ENCODE measurements at regions not wholly inside any gene's neighbourhood (a gene's known extent, or its start where the extent isn't known, plus 50 kb on each side); places are given as distances from the start of the nearest gene placed in this dataset.
"Not testable (repeated sequence)": the region's sequence is repeated elsewhere in the genome, so short reads cannot be mapped to it uniquely, and the experiment has no call there.

DNA sequence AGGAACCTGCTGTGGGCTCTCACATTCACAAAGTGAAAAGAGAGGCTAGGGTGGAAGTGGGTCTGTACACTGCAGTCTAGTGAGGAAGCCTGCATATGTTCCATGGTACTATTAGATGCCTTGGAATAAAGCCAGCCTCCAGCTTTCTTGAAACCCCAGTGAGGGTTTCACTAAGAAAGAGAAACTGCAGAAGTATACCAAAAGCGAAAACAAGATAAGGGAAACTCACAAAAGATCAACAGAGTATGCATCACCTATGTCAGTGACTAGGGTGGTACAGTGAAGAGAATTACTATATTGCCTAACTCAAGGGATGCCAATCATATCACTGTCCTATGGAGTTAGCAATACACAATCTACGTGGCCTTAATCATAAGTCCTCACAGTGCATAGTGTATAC lies 212.5 kb upstream of the GADL1 start:
- no peaks in the 10 kb centered on the region for H3K27me3 Mint-ChIP-seq (ENCODE audit: low read depth, unreplicated experiment)
- no peaks in the 10 kb centered on the region for H3K36me3 Mint-ChIP-seq (ENCODE audit: low read depth, unreplicated experiment)
- Histone ChIP-seq H3K27me3 (ENCODE audit: insufficient read depth, low read length) (no peaks in the 10 kb centered on the region), H3K4me2 (ENCODE audit: low read length) (no peak overlapping the region), H3K79me2 (ENCODE audit: insufficient read depth, low read length) (no peaks in the 10 kb centered on the region), H3K4me3 (ENCODE audit: insufficient read depth, low read depth, low read length) (no peak overlapping the region), H2AFZ (ENCODE audit: low read depth, low read length) (no peak overlapping the region), H3K27ac (ENCODE audit: low read depth, low read length) (no peak overlapping the region), H3K9ac (ENCODE audit: low read length) (no peak overlapping the region), H4K20me1 (ENCODE audit: insufficient read depth, low read length) (no peaks in the 10 kb centered on the region), H3K36me3 (ENCODE audit: insufficient read depth, low read length) (no peaks in the 10 kb centered on the region), H3K9me3 (ENCODE audit: insufficient read depth, low read depth, low read length) (no peaks in the 10 kb centered on the region), H3K4me1 (ENCODE audit: insufficient read depth, low read length) (peaks cover 16% of the 10 kb centered on the region)
- H3K9me3 Mint-ChIP-seq (ENCODE audit: unreplicated experiment): peaks cover 3% of the 10 kb centered on the region
- no peak for DNase-seq (ENCODE audit: low read depth)
- peak; percentile 37 for FAIRE-seq
- peaks cover 17% of the 10 kb centered on the region for H3K4me1 Mint-ChIP-seq (ENCODE audit: low read depth, unreplicated experiment)
- H3K4me3 Mint-ChIP-seq (ENCODE audit: unreplicated experiment): no peak overlapping the region
- H3K27ac Mint-ChIP-seq (ENCODE audit: unreplicated experiment): no peak overlapping the region
- no peak for TF ChIP-seq EZH2 (IDR thresholded peaks at IDR 0.05; ENCODE audit: insufficient read depth, low read length)
- no peak for TF ChIP-seq CTCF (IDR thresholded peaks at IDR 0.05; ENCODE audit: insufficient read depth, low read depth, low read length)

DNA sequence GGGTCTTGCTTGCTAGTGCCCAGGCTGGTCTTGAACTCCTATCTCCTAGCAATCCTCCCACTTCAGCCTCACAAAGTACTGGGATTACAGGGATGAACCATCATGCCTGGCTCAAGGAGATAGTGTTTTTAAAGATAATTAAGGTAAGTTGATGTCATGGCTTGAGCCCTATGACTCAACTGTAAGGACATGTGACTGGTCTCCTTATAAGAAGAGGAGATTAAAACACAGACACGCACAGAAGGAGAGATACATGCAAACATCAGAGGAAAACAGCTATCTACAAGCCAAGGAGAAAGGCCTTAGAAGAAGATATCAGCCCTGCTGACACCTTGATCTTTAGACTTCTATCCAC lies 220.4 kb upstream of the GADL1 start:
- Histone ChIP-seq H3K4me2 (ENCODE audit: low read length) (no peak overlapping the region), H3K27me3 (ENCODE audit: insufficient read depth, low read length) (no peaks in the 10 kb centered on the region), H3K79me2 (ENCODE audit: insufficient read depth, low read length) (no peaks in the 10 kb centered on the region), H4K20me1 (ENCODE audit: insufficient read depth, low read length) (no peaks in the 10 kb centered on the region), H3K27ac (ENCODE audit: low read depth, low read length) (no peak overlapping the region), H3K9ac (ENCODE audit: low read length) (no peak overlapping the region), H3K36me3 (ENCODE audit: insufficient read depth, low read length) (no peaks in the 10 kb centered on the region), H3K4me1 (ENCODE audit: insufficient read depth, low read length) (no peaks in the 10 kb centered on the region), H2AFZ (ENCODE audit: low read depth, low read length) (no peak overlapping the region), H3K4me3 (ENCODE audit: insufficient read depth, low read depth, low read length) (no peak overlapping the region), H3K9me3 (ENCODE audit: insufficient read depth, low read depth, low read length) (no peaks in the 10 kb centered on the region)
- Mint-ChIP-seq H3K27ac (ENCODE audit: unreplicated experiment) (no peak overlapping the region), H3K36me3 (ENCODE audit: low read depth, unreplicated experiment) (no peaks in the 10 kb centered on the region), H3K27me3 (ENCODE audit: low read depth, unreplicated experiment) (no peaks in the 10 kb centered on the region), H3K4me1 (ENCODE audit: low read depth, unreplicated experiment) (peaks cover 12% of the 10 kb centered on the region), H3K4me3 (ENCODE audit: unreplicated experiment) (no peak overlapping the region), H3K9me3 (ENCODE audit: unreplicated experiment) (peaks cover 6% of the 10 kb centered on the region)
- FAIRE-seq (no peak), DNase-seq (ENCODE audit: low read depth) (peak; percentile 14)
- TF ChIP-seq CTCF (IDR thresholded peaks at IDR 0.05; ENCODE audit: insufficient read depth, low read depth, low read length) (no peak), EZH2 (IDR thresholded peaks at IDR 0.05; ENCODE audit: insufficient read depth, low read length) (no peak)

GRCh38 chr3:31115531-31115930 lies 221.1 kb upstream of the GADL1 start:
- H3K4me3 ChIP-seq (ENCODE audit: insufficient read depth, low read depth, low read length); H3K27ac ChIP-seq (ENCODE audit: low read depth, low read length); H3K4me3 Mint-ChIP-seq (ENCODE audit: unreplicated experiment); H3K4me2 ChIP-seq (ENCODE audit: low read length); H3K4me1 ChIP-seq (ENCODE audit: insufficient read depth, low read length); H2AFZ ChIP-seq (ENCODE audit: low read depth, low read length); H3K36me3 ChIP-seq (ENCODE audit: insufficient read depth, low read length); H4K20me1 ChIP-seq (ENCODE audit: insufficient read depth, low read length); H3K36me3 Mint-ChIP-seq (ENCODE audit: low read depth, unreplicated experiment); H3K79me2 ChIP-seq (ENCODE audit: insufficient read depth, low read length); FAIRE-seq; H3K9me3 ChIP-seq (ENCODE audit: insufficient read depth, low read depth, low read length); H3K27me3 ChIP-seq (ENCODE audit: insufficient read depth, low read length); H3K9me3 Mint-ChIP-seq (ENCODE audit: unreplicated experiment); H3K27me3 Mint-ChIP-seq (ENCODE audit: low read depth, unreplicated experiment); H3K9ac ChIP-seq (ENCODE audit: low read length): not testable (repeated sequence)
- H3K27ac Mint-ChIP-seq (ENCODE audit: unreplicated experiment): peak overlapping the region; percentile 76
- peak; percentile 63 for DNase-seq (ENCODE audit: low read depth)
- peaks cover 12% of the 10 kb centered on the region for H3K4me1 Mint-ChIP-seq (ENCODE audit: low read depth, unreplicated experiment)
